Fibroblast of the aortic adventitia (primary cell): ENCODE measurements at regions not wholly inside any gene's neighbourhood (a gene's known extent, or its start where the extent isn't known, plus 50 kb on each side); places are given as distances from the start of the nearest gene placed in this dataset.

Experiments used
- DNase-seq: peaks from one replicate; pipeline ENCODE4 v3.0.0-alpha.2; 2010; ENCODE audit warnings: low read depth
- H3K4me3 ChIP-seq: 2 replicates; pipeline ENCODE4 v1.5.1; 2011; ENCODE audit warnings: low read depth, mild to moderate bottlenecking, control low read depth, low read length, moderate library complexity
- TF ChIP-seq, protein P1 (sequence below): IDR thresholded peaks from 2 replicates; pipeline ENCODE4 v1.5.1; 2011; ENCODE audit warnings: mild to moderate bottlenecking, low read length, control low read depth, inconsistent platforms; ENCODE audit not compliant: insufficient read depth

DNA sequence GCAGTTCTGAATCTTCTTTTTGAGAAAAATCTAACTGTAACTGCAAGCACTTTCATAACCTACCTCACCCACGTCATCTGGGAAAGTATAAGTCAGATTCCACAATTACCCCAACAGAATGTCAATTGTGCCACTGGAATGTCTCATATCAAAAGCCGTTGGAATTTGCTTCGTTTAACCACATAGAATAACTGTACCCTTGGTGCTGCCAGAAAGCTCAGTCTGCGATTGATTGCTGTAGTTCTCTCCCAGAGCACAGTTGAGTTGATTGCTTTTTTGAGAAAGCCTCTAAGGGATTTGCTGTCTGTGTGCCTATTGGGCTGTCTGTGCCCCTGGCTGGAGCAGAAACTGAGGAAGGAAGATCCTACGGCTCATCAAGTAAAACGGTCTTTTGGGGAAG, 583.6 kb downstream of the TMEM38B start:
- H3K4me3 ChIP-seq, result no peak overlapping the region
- DNase-seq, result no peak
- TF ChIP-seq, protein P1, sequence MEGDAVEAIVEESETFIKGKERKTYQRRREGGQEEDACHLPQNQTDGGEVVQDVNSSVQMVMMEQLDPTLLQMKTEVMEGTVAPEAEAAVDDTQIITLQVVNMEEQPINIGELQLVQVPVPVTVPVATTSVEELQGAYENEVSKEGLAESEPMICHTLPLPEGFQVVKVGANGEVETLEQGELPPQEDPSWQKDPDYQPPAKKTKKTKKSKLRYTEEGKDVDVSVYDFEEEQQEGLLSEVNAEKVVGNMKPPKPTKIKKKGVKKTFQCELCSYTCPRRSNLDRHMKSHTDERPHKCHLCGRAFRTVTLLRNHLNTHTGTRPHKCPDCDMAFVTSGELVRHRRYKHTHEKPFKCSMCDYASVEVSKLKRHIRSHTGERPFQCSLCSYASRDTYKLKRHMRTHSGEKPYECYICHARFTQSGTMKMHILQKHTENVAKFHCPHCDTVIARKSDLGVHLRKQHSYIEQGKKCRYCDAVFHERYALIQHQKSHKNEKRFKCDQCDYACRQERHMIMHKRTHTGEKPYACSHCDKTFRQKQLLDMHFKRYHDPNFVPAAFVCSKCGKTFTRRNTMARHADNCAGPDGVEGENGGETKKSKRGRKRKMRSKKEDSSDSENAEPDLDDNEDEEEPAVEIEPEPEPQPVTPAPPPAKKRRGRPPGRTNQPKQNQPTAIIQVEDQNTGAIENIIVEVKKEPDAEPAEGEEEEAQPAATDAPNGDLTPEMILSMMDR, result no peak

DNA sequence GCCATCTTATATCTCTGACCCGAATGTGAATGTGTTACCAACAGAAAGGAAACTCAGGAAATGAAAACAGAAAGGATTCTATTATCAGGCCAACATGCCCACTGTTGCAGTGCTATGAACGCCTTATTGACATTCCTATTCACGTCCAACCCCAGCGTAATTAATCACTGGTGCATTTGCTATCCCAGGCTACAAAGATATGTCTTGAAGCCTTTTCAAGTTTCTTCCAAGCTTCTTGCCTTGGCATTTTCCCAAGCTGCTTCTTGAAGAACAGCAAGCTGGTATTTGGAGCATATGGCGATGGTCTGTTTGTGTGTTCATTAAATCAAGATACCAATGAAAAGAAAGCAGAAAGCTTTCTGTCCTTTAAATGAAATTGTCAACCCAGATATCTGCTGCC, 579.2 kb upstream of the ZNF462 start:
- H3K4me3 ChIP-seq, result no peak overlapping the region
- TF ChIP-seq, protein P1, result no peak
- no peak for DNase-seq

DNA sequence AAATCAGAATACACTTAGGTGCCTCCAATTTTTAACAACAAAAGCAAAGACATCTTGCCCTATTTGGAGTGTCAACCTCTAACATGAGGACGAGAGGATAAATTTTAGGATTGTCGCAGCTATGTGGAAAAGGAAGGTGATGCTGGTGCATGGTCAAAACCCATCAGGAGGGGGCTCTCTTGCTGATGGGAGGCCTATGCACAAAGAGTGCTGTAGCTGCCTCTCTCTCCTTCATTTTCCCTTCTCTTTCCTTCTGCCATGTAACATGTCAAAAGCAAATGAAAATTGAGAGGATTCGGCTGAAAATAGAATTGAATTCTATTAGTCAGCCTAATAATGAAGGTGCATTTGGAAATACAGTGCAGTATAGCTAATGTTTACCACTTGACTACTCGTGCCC, 578.7 kb upstream of the ZNF462 start:
- TF ChIP-seq, protein P1, result no peak
- H3K4me3 ChIP-seq, result no peak overlapping the region
- DNase-seq, result no peak

DNA sequence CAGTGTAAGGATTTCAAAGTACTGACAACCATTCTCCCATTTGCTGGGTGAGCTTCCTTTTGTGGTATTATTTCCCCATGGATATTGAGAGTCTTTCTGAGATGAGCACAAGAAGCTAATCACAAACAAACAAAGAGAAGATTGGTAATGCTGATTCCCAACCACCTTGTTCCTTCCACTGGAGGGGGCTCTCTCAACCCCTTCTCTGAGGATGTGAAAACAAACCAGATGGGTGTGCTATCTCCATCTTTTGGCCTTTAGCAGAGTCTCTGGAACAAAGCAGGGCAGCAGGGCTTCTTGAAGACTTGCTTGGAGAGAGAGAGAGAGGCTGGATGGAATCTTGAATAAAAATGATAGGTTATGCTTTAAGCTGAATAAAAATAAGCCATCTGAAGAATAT, 576.7 kb upstream of the ZNF462 start:
- no peak overlapping the region for H3K4me3 ChIP-seq
- DNase-seq, result no peak
- TF ChIP-seq, protein P1, result no peak

DNA sequence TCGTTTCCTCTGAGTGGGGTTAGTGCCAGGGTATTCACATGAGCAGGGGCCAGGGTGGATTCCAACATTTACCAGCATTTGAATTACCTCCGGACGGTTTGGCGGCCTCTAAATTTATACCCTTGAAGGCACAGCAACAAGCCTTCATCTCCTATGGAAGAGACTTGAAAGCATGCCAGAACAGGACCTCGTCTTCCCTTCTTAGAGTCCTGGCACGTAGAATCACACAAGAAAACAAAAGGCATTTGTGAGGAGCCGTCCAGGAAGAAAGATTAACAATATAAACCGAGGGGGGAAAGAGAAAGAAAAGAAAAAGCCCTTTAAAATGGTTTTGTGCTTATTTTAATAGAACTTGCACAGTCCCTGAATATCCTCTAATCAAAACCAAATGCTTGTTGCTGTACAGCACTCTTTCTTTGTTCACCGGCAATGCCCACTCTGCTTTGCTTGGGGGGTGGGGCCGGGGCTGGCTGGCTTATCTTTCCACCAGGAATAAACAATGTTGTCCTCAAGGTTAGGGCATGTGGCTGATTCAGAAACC, 575.8 kb upstream of the ZNF462 start:
- TF ChIP-seq, protein P1, result no peak
- DNase-seq, result peak; percentile 0
- no peak overlapping the region for H3K4me3 ChIP-seq

DNA sequence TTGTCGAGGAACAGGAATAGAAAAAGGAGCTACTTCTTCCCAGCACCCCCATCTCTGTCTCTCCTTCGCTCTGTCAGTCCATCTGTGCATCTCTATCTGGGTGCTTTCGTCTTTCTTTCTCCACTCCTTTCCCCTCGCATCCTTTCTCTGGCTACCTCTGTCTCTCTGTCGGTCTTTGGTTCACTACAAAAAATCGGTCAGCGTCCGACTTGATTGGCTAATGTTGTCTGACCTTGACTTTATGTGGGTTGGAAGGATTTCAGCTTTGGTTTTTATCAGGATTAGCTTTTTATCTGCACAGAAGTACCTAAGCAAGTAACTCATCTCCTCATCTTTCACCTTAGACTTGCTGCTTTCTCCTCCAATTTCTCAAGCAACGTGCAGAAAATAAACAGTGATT, 575.2 kb upstream of the ZNF462 start:
- H3K4me3 ChIP-seq, result no peak overlapping the region
- TF ChIP-seq, protein P1, result no peak
- no peak for DNase-seq

DNA sequence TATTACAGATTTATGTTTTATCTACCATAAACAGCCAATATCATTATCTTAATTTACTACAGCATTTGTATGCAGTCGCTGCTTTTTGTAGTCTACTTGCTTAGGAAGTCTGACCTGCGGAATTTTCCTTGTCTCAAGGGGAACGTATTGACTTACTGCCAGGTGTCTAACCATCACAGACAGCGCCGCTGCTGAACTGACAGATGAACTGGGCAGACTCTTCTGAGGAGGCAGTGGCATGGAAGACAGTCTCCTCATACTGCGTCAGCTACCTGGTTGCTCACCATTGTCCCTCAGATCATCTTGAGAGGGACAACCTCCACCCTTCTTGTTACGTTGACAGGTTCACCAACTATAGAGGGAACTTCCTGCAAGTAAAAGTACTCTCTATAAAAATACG, 574.3 kb upstream of the ZNF462 start:
- TF ChIP-seq, protein P1, result no peak
- no peak overlapping the region for H3K4me3 ChIP-seq
- no peak for DNase-seq
